Vagina (tissue), 2 donors: ENCODE measurements at regions not wholly inside any gene's neighbourhood (a gene's known extent, or its start where the extent isn't known, plus 50 kb on each side); places are given as distances from the start of the nearest gene placed in this dataset.

Experiments
- POLR2A ChIP-seq, 2 donors: fragments of 450-650 bp; IDR thresholded peaks; one replicate each; pipeline ENCODE4 v1.6.1; 2017; ENCODE audit warnings: antibody characterized with exemption in 2 of 2, mild to moderate bottlenecking in 2 of 2, moderate library complexity in 2 of 2
- POLR2AphosphoS5 ChIP-seq, 2 donors: sonication (generic); formaldehyde crosslinking; IDR thresholded peaks; one replicate each; pipeline ENCODE4 v1.9.0; 2017; ENCODE audit warnings: antibody characterized with exemption in 2 of 2, mild to moderate bottlenecking in 2 of 2, low read depth in 1 of 2; ENCODE audit not compliant: insufficient read depth in 1 of 2
- TF ChIP-seq, protein P1 (sequence below), 3 experiments: fragments of 450-650 bp in 2 of 3; fragments of 200-600 bp in 1 of 3; sonication (generic) in 1 of 3; IDR thresholded peaks; one replicate each; pipeline ENCODE4 v1.5.1; 2017 to 2019; ENCODE audit warnings: antibody characterized with exemption in 3 of 3, mild to moderate bottlenecking in 2 of 3, moderate library complexity in 2 of 3

DNA sequence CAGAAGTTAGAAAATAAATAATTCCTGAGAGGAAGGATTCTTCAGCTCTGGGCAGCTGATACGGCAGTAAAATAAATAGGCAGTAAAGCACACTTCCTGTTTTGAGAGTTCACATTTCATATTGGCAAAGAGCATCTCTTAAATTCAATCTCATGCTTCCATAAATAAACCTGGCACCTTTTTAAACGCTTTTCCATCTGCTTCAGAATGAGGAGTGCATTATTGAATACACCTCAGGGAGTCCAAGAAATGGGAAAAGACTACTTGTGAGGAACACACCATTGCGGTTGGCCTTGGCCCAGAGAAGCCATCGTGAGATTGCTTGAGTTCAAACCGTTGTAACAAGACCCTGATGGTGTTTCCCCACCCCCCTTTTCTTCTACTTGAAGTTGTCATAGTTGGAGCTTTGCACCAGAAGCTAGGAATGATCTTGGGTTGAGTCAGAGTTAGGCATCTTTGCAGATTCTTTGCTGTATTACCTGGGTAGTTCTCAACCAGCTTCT, 123.9 kb downstream of the RDH14 start:
- TF ChIP-seq POLR2A (IDR thresholded peaks at IDR 0.05) (no peak), POLR2AphosphoS5 (IDR thresholded peaks at IDR 0.05; ENCODE audit: insufficient read depth in 1 of 2, low read depth in 1 of 2) (no peak)
- TF ChIP-seq, protein P1, sequence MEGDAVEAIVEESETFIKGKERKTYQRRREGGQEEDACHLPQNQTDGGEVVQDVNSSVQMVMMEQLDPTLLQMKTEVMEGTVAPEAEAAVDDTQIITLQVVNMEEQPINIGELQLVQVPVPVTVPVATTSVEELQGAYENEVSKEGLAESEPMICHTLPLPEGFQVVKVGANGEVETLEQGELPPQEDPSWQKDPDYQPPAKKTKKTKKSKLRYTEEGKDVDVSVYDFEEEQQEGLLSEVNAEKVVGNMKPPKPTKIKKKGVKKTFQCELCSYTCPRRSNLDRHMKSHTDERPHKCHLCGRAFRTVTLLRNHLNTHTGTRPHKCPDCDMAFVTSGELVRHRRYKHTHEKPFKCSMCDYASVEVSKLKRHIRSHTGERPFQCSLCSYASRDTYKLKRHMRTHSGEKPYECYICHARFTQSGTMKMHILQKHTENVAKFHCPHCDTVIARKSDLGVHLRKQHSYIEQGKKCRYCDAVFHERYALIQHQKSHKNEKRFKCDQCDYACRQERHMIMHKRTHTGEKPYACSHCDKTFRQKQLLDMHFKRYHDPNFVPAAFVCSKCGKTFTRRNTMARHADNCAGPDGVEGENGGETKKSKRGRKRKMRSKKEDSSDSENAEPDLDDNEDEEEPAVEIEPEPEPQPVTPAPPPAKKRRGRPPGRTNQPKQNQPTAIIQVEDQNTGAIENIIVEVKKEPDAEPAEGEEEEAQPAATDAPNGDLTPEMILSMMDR (IDR thresholded peaks at IDR 0.05), result no peak
